IMR-90 (cell line): ENCODE measurements at regions not wholly inside any gene's neighbourhood (a gene's known extent, or its start where the extent isn't known, plus 50 kb on each side); places are given as distances from the start of the nearest gene placed in this dataset.

Experiments
- ATAC-seq: fragments of 200-7000 bp; cut with Tn5 transposase; 2 replicates; pipeline ENCODE4 v1.9.1; 2020; ENCODE audit warnings: low read depth, mild to moderate bottlenecking, moderate library complexity
- BruUV-seq: library from RNA; stranded (reverse); fragments of 400-500 nt; replicated peaks from 2 replicates; lab custom pipeline; 2021; lab: Mats Ljungman, UMichigan
- CTCF ChIA-PET: fragments of 300-600 bp; formaldehyde crosslinking; extraction: SDS; loops from one replicate; lab custom pipeline; 2021; ENCODE audit warnings: antibody characterized with exemption; lab: Yijun Ruan, JAX
- POLR2A ChIA-PET: fragments of 300-600 bp; sonication (Branson Sonifier 250); formaldehyde crosslinking; loops from one replicate; lab custom pipeline; 2022; ENCODE audit warnings: antibody characterized with exemption; ENCODE audit not compliant: unreplicated experiment; lab: Charles Lee
- DNase-seq: peaks from one replicate; pipeline ENCODE4 v3.0.0; 2013
- H2AFZ ChIP-seq: replicated peaks from 2 replicates; pipeline ENCODE3; 2013; ENCODE audit warnings: low read length, mild to moderate bottlenecking; ENCODE audit not compliant: poor library complexity
- H2AK5ac ChIP-seq: 2 replicates; pipeline ENCODE4 v1.6.1; 2013; ENCODE audit warnings: low read depth, low read length, inconsistent platforms
- H2AK9ac ChIP-seq: replicated peaks from 2 replicates; pipeline ENCODE3; 2013; ENCODE audit warnings: mild to moderate bottlenecking, low read depth, low read length, moderate library complexity; ENCODE audit not compliant: poor library complexity
- H2BK120ac ChIP-seq: 2 replicates; pipeline ENCODE4 v1.6.1; 2013; ENCODE audit warnings: low read depth, low read length, inconsistent platforms
- H2BK15ac ChIP-seq: 3 replicates; pipeline ENCODE4 v1.6.1; 2013; ENCODE audit warnings: low read depth, low read length, inconsistent platforms
- H2BK20ac ChIP-seq: 2 replicates; pipeline ENCODE4 v1.6.1; 2013; ENCODE audit warnings: low read depth, mild to moderate bottlenecking, inconsistent platforms, low read length, moderate library complexity
- H2BK5ac ChIP-seq: 2 replicates; pipeline ENCODE4 v1.6.1; 2013; ENCODE audit warnings: mild to moderate bottlenecking, low read depth, low read length, inconsistent platforms; ENCODE audit not compliant: poor library complexity, severe bottlenecking
- H3K14ac ChIP-seq: replicated peaks from 2 replicates; pipeline ENCODE4 v1.6.1; 2013; ENCODE audit warnings: low read depth, low read length, inconsistent platforms
- H3K18ac ChIP-seq: 2 replicates; pipeline ENCODE4 v1.6.1; 2013; ENCODE audit warnings: low read depth, low read length, control low read depth
- H3K23ac ChIP-seq: 2 replicates; pipeline ENCODE4 v1.6.1; 2013; ENCODE audit warnings: low read depth, low read length, inconsistent platforms
- H3K27ac ChIP-seq: 2 replicates; pipeline ENCODE4 v1.5.1; 2013; ENCODE audit warnings: mild to moderate bottlenecking, control low read depth, low read length; ENCODE audit not compliant: insufficient read depth
- H3K27me3 ChIP-seq: 2 replicates; pipeline ENCODE4 v1.6.1; 2013; ENCODE audit warnings: low read length; ENCODE audit not compliant: control insufficient read depth, insufficient read depth
- H3K36me3 ChIP-seq: 2 replicates; pipeline ENCODE4 v1.6.1; 2013; ENCODE audit warnings: low read length, mixed read lengths; ENCODE audit not compliant: control insufficient read depth, insufficient read depth
- H3K4ac ChIP-seq: 2 replicates; pipeline ENCODE4 v1.6.1; 2013; ENCODE audit warnings: low read depth, low read length, inconsistent platforms
- H3K4me1 ChIP-seq: 2 replicates; pipeline ENCODE4 v1.6.1; 2013; ENCODE audit warnings: low read length, mixed read lengths; ENCODE audit not compliant: control insufficient read depth, insufficient read depth
- H3K4me2 ChIP-seq: 2 replicates; pipeline ENCODE4 v1.6.1; 2013; ENCODE audit warnings: low read depth, mild to moderate bottlenecking, control low read depth, low read length, moderate library complexity
- H3K4me3 ChIP-seq: 2 replicates; pipeline ENCODE4 v1.5.1; 2013; ENCODE audit warnings: low read depth, mild to moderate bottlenecking, control low read depth, low read length, moderate library complexity; ENCODE audit not compliant: insufficient read depth
- H3K56ac ChIP-seq: 2 replicates; pipeline ENCODE4 v1.6.1; 2013; ENCODE audit warnings: low read length, inconsistent platforms; ENCODE audit not compliant: insufficient read depth; ENCODE audit errors: extremely low read depth
- H3K79me1 ChIP-seq, 2 experiments: 2 replicates each; pipeline ENCODE4 v1.6.1; 2013; ENCODE audit warnings: low read length in 2 of 2, inconsistent platforms in 1 of 2, low read depth in 1 of 2
- H3K9ac ChIP-seq: 2 replicates; pipeline ENCODE4 v1.6.1; 2013; ENCODE audit warnings: low read depth, low read length, control low read depth
- H3K9me1 ChIP-seq: 2 replicates; pipeline ENCODE4 v1.6.1; 2013; ENCODE audit warnings: low read length, inconsistent platforms; ENCODE audit not compliant: insufficient read depth
- H3K9me3 ChIP-seq: 2 replicates; pipeline ENCODE4 v1.6.1; 2013; ENCODE audit warnings: low read length; ENCODE audit not compliant: control insufficient read depth, insufficient read depth
- H4K20me1 ChIP-seq: 2 replicates; pipeline ENCODE4 v1.6.1; 2013; ENCODE audit warnings: low read length, inconsistent platforms; ENCODE audit not compliant: insufficient read depth
- H4K5ac ChIP-seq: 2 replicates; pipeline ENCODE4 v1.6.1; 2013; ENCODE audit warnings: mild to moderate bottlenecking, low read depth, low read length, control low read depth
- H4K8ac ChIP-seq, 2 experiments: 2 replicates each; pipeline ENCODE4 v1.6.1; 2013; ENCODE audit warnings: low read depth in 2 of 2, low read length in 2 of 2, control low read depth in 1 of 2, inconsistent platforms in 1 of 2
- H4K91ac ChIP-seq: 2 replicates; pipeline ENCODE4 v1.6.1; 2013; ENCODE audit warnings: low read depth, low read length, inconsistent platforms; ENCODE audit not compliant: insufficient read depth
- BHLHE40 ChIP-seq: fragments of 150-350 bp; IDR thresholded peaks from 2 replicates; pipeline ENCODE4 v1.6.1; 2016; ENCODE audit warnings: mild to moderate bottlenecking, low read depth, low read length
- RFX5 ChIP-seq: IDR thresholded peaks from 2 replicates; pipeline ENCODE4 v1.8.0; 2012; ENCODE audit warnings: low read depth, mild to moderate bottlenecking, low read length, moderate library complexity
- WGBS, 2 experiments: methylation state at CpG; one replicate each; pipeline versions ENCODE4 v1.1.5 to v1.1.7; 2013; ENCODE audit warnings: missing lambda C conversion rate in 2 of 2; ENCODE audit not compliant: insufficient read length in 1 of 2; ENCODE audit errors: extremely low coverage in 2 of 2; 5-methylcytosine and 5-hydroxymethylcytosine counted together
- dilution Hi-C: fragments of 300-500 bp; cut with HindIII; formaldehyde crosslinking; loops from one replicate; pipeline ENCODE4 v1.14.3; 2018; ENCODE audit warnings: low sequenced_read_pairs; ENCODE audit not compliant: unreplicated experiment
- in situ Hi-C: fragments of 300-500 bp; cut with MboI; formaldehyde crosslinking; loops from 3 replicates; pipeline ENCODE4 v1.14.3; 2019; ENCODE audit warnings: low sequenced_read_pairs, inconsistent platforms, mixed read lengths
- intact Hi-C: fragments of 100-400 bp; cut with micrococcal nuclease; formaldehyde crosslinking; loops from 2 replicates; pipeline ENCODE4 v1.10.0; 2022
- TF ChIP-seq, protein P1 (sequence below): conservative IDR thresholded peaks from 2 replicates; pipeline ENCODE4 v1.5.1; 2012; ENCODE audit warnings: mild to moderate bottlenecking, low read depth, low read length, improper control_type of control experiment

DNA sequence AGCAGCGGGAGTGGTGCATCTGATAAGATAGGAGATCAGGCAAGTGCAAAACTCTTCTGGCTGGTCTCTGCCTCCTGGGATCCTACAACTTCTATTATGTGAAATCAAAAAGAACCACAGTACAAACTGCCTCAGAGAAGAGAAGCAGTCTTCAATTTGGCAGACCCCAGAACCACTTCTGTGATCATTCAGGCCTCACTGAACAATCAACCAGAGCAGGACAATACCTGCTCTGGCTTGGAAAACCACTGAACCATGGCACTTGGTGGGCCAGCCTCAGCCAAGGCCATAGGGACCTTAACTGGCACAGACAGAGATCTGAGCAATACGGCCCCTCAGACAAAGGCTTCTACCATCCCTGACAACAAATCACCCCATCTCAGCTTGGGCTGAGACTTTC lies 103.0 kb downstream of the NDUFA12 start:
- in situ Hi-C loops: no loop called here
- ATAC-seq: no peak
- Histone ChIP-seq H2BK20ac (no peak overlapping the region), H4K8ac (no peak overlapping the region), H4K91ac (no peak overlapping the region), H3K4me1 (no peaks in the 10 kb centered on the region), H3K4me3 (no peak overlapping the region), H3K9me3 (no peaks in the 10 kb centered on the region), H4K5ac (no peak overlapping the region), H2AK9ac (no peak overlapping the region), H3K18ac (no peak overlapping the region), H2AFZ (no peak overlapping the region), H3K36me3 (no peaks in the 10 kb centered on the region), H2BK5ac (no peak overlapping the region), H3K27me3 (no peaks in the 10 kb centered on the region; the same call in none of the 2 replicates), H3K9ac (no peak overlapping the region), H3K56ac (no peak overlapping the region), H3K4me2 (no peak overlapping the region), H3K27ac (no peak overlapping the region), H3K9me1 (no peaks in the 10 kb centered on the region), H2AK5ac (no peak overlapping the region), H3K4ac (no peak overlapping the region), H2BK15ac (no peak overlapping the region), H3K79me1 (no peaks in the 10 kb centered on the region), H3K14ac (no peak overlapping the region), H2BK120ac (no peak overlapping the region), H4K20me1 (no peaks in the 10 kb centered on the region), H3K23ac (no peak overlapping the region)
- no TSS peak for BruUV-seq
- no CpG with 5 or more reads among the region's 2 CpGs for WGBS, 2 experiments
- CTCF ChIA-PET: no interaction called here
- intact Hi-C loops: no loop called here
- dilution Hi-C loops: no loop called here
- no peak for DNase-seq
- TF ChIP-seq, protein P1, sequence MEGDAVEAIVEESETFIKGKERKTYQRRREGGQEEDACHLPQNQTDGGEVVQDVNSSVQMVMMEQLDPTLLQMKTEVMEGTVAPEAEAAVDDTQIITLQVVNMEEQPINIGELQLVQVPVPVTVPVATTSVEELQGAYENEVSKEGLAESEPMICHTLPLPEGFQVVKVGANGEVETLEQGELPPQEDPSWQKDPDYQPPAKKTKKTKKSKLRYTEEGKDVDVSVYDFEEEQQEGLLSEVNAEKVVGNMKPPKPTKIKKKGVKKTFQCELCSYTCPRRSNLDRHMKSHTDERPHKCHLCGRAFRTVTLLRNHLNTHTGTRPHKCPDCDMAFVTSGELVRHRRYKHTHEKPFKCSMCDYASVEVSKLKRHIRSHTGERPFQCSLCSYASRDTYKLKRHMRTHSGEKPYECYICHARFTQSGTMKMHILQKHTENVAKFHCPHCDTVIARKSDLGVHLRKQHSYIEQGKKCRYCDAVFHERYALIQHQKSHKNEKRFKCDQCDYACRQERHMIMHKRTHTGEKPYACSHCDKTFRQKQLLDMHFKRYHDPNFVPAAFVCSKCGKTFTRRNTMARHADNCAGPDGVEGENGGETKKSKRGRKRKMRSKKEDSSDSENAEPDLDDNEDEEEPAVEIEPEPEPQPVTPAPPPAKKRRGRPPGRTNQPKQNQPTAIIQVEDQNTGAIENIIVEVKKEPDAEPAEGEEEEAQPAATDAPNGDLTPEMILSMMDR: no peak
- TF ChIP-seq BHLHE40 (no peak), RFX5 (no peak)
- POLR2A ChIA-PET: no interaction called here
